Transverse colon (tissue), 4 donors: ENCODE measurements at regions not wholly inside any gene's neighbourhood (a gene's known extent, or its start where the extent isn't known, plus 50 kb on each side); places are given as distances from the start of the nearest gene placed in this dataset.
"Not testable (repeated sequence)": the region's sequence is repeated elsewhere in the genome, so short reads cannot be mapped to it uniquely, and the experiment has no call there.

Experiments
- DNase-seq: peaks from one replicate; pipeline ENCODE4 v3.0.0-alpha.2; 2019
- H3K27ac ChIP-seq, 4 donors: fragments of 200-600 bp; sonication (generic); 2 replicates each; pipeline ENCODE4 v1.5.1; 2016 to 2018; ENCODE audit warnings: inconsistent platforms in 4 of 4
- H3K27me3 ChIP-seq: fragments of 200-600 bp; sonication (generic); 2 replicates; pipeline ENCODE4 v1.5.1; 2017; ENCODE audit warnings: inconsistent platforms
- H3K36me3 ChIP-seq, 4 donors: fragments of 200-600 bp; sonication (generic); 2 replicates each; pipeline ENCODE4 v1.5.1; 2017 to 2019; ENCODE audit warnings: inconsistent platforms in 4 of 4
- H3K4me1 ChIP-seq, 4 donors: fragments of 200-600 bp; sonication (generic); 2 replicates each; pipeline ENCODE4 v1.5.1; 2017 to 2020; ENCODE audit warnings: inconsistent platforms in 4 of 4
- H3K4me3 ChIP-seq, 4 donors: fragments of 200-600 bp; sonication (generic); 1 replicate in 1 of 4; 2 replicates in 3 of 4; pipeline versions ENCODE4 v1.5.1 to v1.6.1; 2017 to 2019; ENCODE audit warnings: inconsistent platforms in 4 of 4
- H3K9me3 ChIP-seq, 2 donors: fragments of 200-600 bp; sonication (generic); 2 replicates each; pipeline ENCODE4 v1.5.1; 2017 to 2019; ENCODE audit warnings: inconsistent platforms in 2 of 2
- CTCF ChIP-seq, 5 experiments: fragments of 200-600 bp in 3 of 5; fragments of 450-650 bp in 2 of 5; sonication (generic) in 3 of 5; IDR thresholded peaks; 1 replicate in 2 of 5; 2 replicates in 3 of 5; pipeline ENCODE4 v1.5.1; 2016 to 2017; ENCODE audit warnings: antibody characterized with exemption in 5 of 5, inconsistent platforms in 3 of 5, mild to moderate bottlenecking in 2 of 5, moderate library complexity in 1 of 5
- EP300 ChIP-seq: sonication (generic); formaldehyde crosslinking; IDR thresholded peaks from one replicate; pipeline ENCODE4 v1.6.1; 2017; ENCODE audit warnings: antibody characterized with exemption, low read depth
- POLR2A ChIP-seq: fragments of 450-650 bp; IDR thresholded peaks from one replicate; pipeline ENCODE4 v1.6.1; 2016; ENCODE audit warnings: antibody characterized with exemption, mild to moderate bottlenecking, moderate library complexity
- POLR2AphosphoS5 ChIP-seq, 3 donors: sonication (generic); formaldehyde crosslinking; IDR thresholded peaks; one replicate each; pipeline ENCODE4 v1.6.1; 2016; ENCODE audit warnings: antibody characterized with exemption in 3 of 3
- WGBS, 2 donors: methylation state at CpG; one replicate each; pipeline ENCODE4 v1.1.5; 2018; ENCODE audit warnings: low coverage in 1 of 2; 5-methylcytosine and 5-hydroxymethylcytosine counted together
- in situ Hi-C, 4 donors: fragments of 200-750 bp; cut with MboI; loops; one replicate each; pipeline versions ENCODE4 v1.15.0 to v1.15.1; 2017; ENCODE audit warnings: low sequenced_read_pairs in 3 of 4, low pct_ligation_motif_present in 1 of 4, low pct_unique_long_range_greater_than_20kb in 1 of 4
- intact Hi-C: fragments of 100-400 bp; cut with DNase I; formaldehyde crosslinking; loops from one replicate; pipeline ENCODE4 v1.15.1; 2023; ENCODE audit warnings: low total_unique reads

- no peaks in the 10 kb centered on the region for H3K9me3 ChIP-seq
- in situ Hi-C loops (no loop called here), intact Hi-C loops (no loop called here)
- H3K36me3 ChIP-seq = no peaks in the 10 kb centered on the region
- no peak overlapping the region for H3K4me3 ChIP-seq
- H3K27me3 ChIP-seq = peaks cover 39% of the 10 kb centered on the region
- no peaks in the 10 kb centered on the region for H3K4me1 ChIP-seq
- 62 to 87% methylated on average over 8 to 29 of the region's 29 CpGs for WGBS, 2 donors
- DNase-seq = no peak
- TF ChIP-seq POLR2A (no peak), EP300 (no peak), CTCF (IDR thresholded peaks at IDR 0.05) (no peak), POLR2AphosphoS5 (IDR thresholded peaks at IDR 0.05) (no peak)
- no peak overlapping the region for H3K27ac ChIP-seq
Measured at GRCh38 chr5:176132471-176133288, 105.5 kb upstream of the SIMC1 start.

- 13% methylated on average over 34 of the region's 34 CpGs; no CpG with 5 or more reads in 1 of the 2 donors for WGBS, 2 donors
- no peak for DNase-seq
- in situ Hi-C loops = no loop called here
- Histone ChIP-seq H3K27ac (no peak overlapping the region), H3K9me3 (no peaks in the 10 kb centered on the region), H3K4me1 (no peaks in the 10 kb centered on the region), H3K36me3 (no peaks in the 10 kb centered on the region), H3K27me3 (peaks cover 39% of the 10 kb centered on the region), H3K4me3 (no peak overlapping the region)
- TF ChIP-seq POLR2AphosphoS5 (IDR thresholded peaks at IDR 0.05) = no peak
- intact Hi-C loops = no loop called here
Measured at GRCh38 chr5:176133289-176133870, 104.8 kb upstream of the SIMC1 start.

- intact Hi-C loops = no loop called here
- in situ Hi-C loops = no loop called here
- Histone ChIP-seq H3K36me3 (no peaks in the 10 kb centered on the region), H3K9me3 (no peaks in the 10 kb centered on the region), H3K4me1 (no peaks in the 10 kb centered on the region), H3K27ac (no peak overlapping the region), H3K4me3 (no peak overlapping the region), H3K27me3 (peaks cover 39% of the 10 kb centered on the region)
- 40% methylated on average over 5 to 13 of the region's 15 CpGs for WGBS, 2 donors
- TF ChIP-seq CTCF (IDR thresholded peaks at IDR 0.05) (no peak), EP300 (no peak), POLR2AphosphoS5 (IDR thresholded peaks at IDR 0.05) (no peak), POLR2A (no peak)
- no peak for DNase-seq
Measured at GRCh38 chr5:176133877-176134276, 104.3 kb upstream of the SIMC1 start.

- 55 to 80% methylated on average over 1 to 17 of the region's 17 CpGs for WGBS, 2 donors
- TF ChIP-seq POLR2AphosphoS5 (IDR thresholded peaks at IDR 0.05) (no peak), CTCF (IDR thresholded peaks at IDR 0.05) (no peak), POLR2A (no peak), EP300 (no peak)
- in situ Hi-C loops = no loop called here
Measured at GRCh38 chr5:176134529-176135223, 103.5 kb upstream of the SIMC1 start.

DNA sequence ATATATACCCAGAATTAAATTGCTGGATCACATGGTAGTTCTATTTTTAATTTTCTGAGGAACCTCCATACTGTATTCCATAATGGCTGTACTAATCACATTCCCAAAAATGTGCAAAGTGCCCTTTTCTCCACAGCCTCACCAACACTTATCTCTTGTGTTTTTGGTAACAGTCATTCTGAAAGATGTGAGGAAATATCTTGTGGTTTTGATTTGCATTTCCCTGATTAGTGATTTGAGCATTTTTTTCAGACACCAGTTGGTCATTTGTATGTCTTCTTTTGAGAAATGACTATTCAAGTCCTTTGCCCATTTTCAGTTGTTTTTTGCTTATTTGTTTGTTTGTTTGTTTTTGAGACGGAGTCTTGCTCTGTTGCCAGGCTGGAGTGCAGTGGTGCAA lies 98.1 kb upstream of the SIMC1 start:
- in situ Hi-C loops = not testable (repeated sequence)

More at GRCh38 chr5:176134529-176135223, 103.5 kb upstream of the SIMC1 start:
- Histone ChIP-seq H3K36me3 (no peaks in the 10 kb centered on the region), H3K4me1 (no peaks in the 10 kb centered on the region), H3K9me3 (no peaks in the 10 kb centered on the region), H3K4me3 (no peak overlapping the region), H3K27me3 (peaks cover 40% of the 10 kb centered on the region), H3K27ac (no peak overlapping the region)
- intact Hi-C loops = loop anchor here (5.0 kb wide), 1 partner anchor 432 kb away; no protein-coding TSS in a partner anchor
- DNase-seq = no peak

More for the DNA sequence above, 98.1 kb upstream of the SIMC1 start:
- H3K36me3 ChIP-seq, DNase-seq, H3K4me3 ChIP-seq, intact Hi-C loops, H3K27ac ChIP-seq, H3K9me3 ChIP-seq, H3K4me1 ChIP-seq: not testable (repeated sequence)
- peaks cover 11% of the 10 kb centered on the region for H3K27me3 ChIP-seq
- 75 to 90% methylated on average over 1 of the region's 1 CpG for WGBS, 2 donors
